NCI-H748 (cell line): ENCODE measurements at regions not wholly inside any gene's neighbourhood (a gene's known extent, or its start where the extent isn't known, plus 50 kb on each side); places are given as distances from the start of the nearest gene placed in this dataset.
"Not testable (repeated sequence)": the region's sequence is repeated elsewhere in the genome, so short reads cannot be mapped to it uniquely, and the experiment has no call there.

ENCODE experiments used
- DNase-seq: peaks from one replicate; lab custom pipeline; 2025; ENCODE audit not compliant: unreplicated experiment; lab: John Stamatoyannopoulos, UW

GRCh38 chr10:106089855-106090254 is 1074.7 kb downstream of the SORCS1 start:
- no peak for DNase-seq

- no peak for DNase-seq
Observed at GRCh38 chr10:106086391-106086790, 1078.1 kb downstream of the SORCS1 start.

GRCh38 chr10:106083572-106083971 is 1080.9 kb downstream of the SORCS1 start:
- DNase-seq, result no peak

- no peak for DNase-seq
Observed at GRCh38 chr10:106082865-106083264, 1081.6 kb downstream of the SORCS1 start.

GRCh38 chr10:106078895-106079576 is 1085.5 kb downstream of the SORCS1 start:
- DNase-seq, result no peak

- no peak for DNase-seq
Observed at GRCh38 chr10:106076496-106076895, 1088.0 kb downstream of the SORCS1 start.

- DNase-seq, result peak; percentile 26
Observed at GRCh38 chr10:106053061-106053460, 1111.4 kb downstream of the SORCS1 start.

- peak; percentile 69 for DNase-seq
Observed at GRCh38 chr10:106044503-106044902, 1120.0 kb downstream of the SORCS1 start.

GRCh38 chr10:106043863-106044262 is 1120.6 kb downstream of the SORCS1 start:
- no peak for DNase-seq

GRCh38 chr10:106038246-106038645 is 1126.3 kb downstream of the SORCS1 start:
- DNase-seq, result no peak

- no peak for DNase-seq
Observed at GRCh38 chr10:106033065-106033464, 1131.4 kb downstream of the SORCS1 start.

GRCh38 chr10:106032450-106033002 is 1132.0 kb downstream of the SORCS1 start:
- DNase-seq, result no peak

- no peak for DNase-seq
Observed at GRCh38 chr10:106027240-106027639, 1137.3 kb downstream of the SORCS1 start.

GRCh38 chr10:106025208-106025811 is 1139.2 kb downstream of the SORCS1 start:
- DNase-seq, result no peak

GRCh38 chr10:106023329-106023728 is 1141.2 kb downstream of the SORCS1 start:
- DNase-seq, result no peak

- DNase-seq, result not testable (repeated sequence)
Observed at GRCh38 chr10:106019559-106019958, 1144.9 kb downstream of the SORCS1 start.

GRCh38 chr10:106015369-106016199 is 1148.9 kb downstream of the SORCS1 start:
- not testable (repeated sequence) for DNase-seq

GRCh38 chr10:106011250-106011649 is 1153.3 kb downstream of the SORCS1 start:
- no peak for DNase-seq

- DNase-seq, result no peak
Observed at GRCh38 chr10:106000721-106001120, 1163.8 kb downstream of the SORCS1 start.

GRCh38 chr10:105993609-105994008 is 1170.9 kb downstream of the SORCS1 start:
- no peak for DNase-seq

GRCh38 chr10:105992928-105993327 is 1171.6 kb downstream of the SORCS1 start:
- DNase-seq, result no peak

- DNase-seq, result no peak
Observed at GRCh38 chr10:105990529-105990928, 1174.0 kb downstream of the SORCS1 start.
